ENCODE measurements at regions not wholly inside any gene's neighbourhood (a gene's known extent, or its start where the extent isn't known, plus 50 kb on each side); places are given as distances from the start of the nearest gene placed in this dataset.

- Histone ChIP-seq H3K4me1 (peaks cover 0 to 50% (median 47%) of the 10 kb centered on the region in 4 donors), H3K27me3 (no peaks in the 10 kb centered on the region), H3K9me3 (no peaks in the 10 kb centered on the region), H3K4me3 (peak overlapping the region in 3 of 4 donors; percentile 17 to 28 (median 26)), H3K27ac (peak overlapping the region; percentile 55 to 80 (median 69)), H3K36me3 (no peaks in the 10 kb centered on the region)
- TF ChIP-seq EP300 (IDR thresholded peaks at IDR 0.05) (no peak), POLR2A (IDR thresholded peaks at IDR 0.05) (no peak), CTCF (IDR thresholded peaks at IDR 0.05) (no peak), POLR2AphosphoS5 (IDR thresholded peaks at IDR 0.05) (peak in 2 of 4 donors; percentile 49 to 50)
- 10 to 47% methylated on average over 1 of the region's 1 CpG for WGBS, 2 donors
- intact Hi-C loops (cut with DNase I), result no loop called here
- no peak for DNase-seq
Measured at GRCh38 chr12:92064422-92064821, 81.2 kb downstream of the BTG1 start.

- 52 to 73% methylated on average over 3 of the region's 3 CpGs for WGBS, 2 donors
- TF ChIP-seq EP300 (IDR thresholded peaks at IDR 0.05) (no peak), POLR2AphosphoS5 (IDR thresholded peaks at IDR 0.05) (no peak), CTCF (IDR thresholded peaks at IDR 0.05) (no peak), POLR2A (IDR thresholded peaks at IDR 0.05) (no peak)
- H3K27ac ChIP-seq, result peak overlapping the region in 3 of 4 donors; percentile 64 to 80 (median 74)
- H3K4me3 ChIP-seq, result no peak overlapping the region
- H3K4me1 ChIP-seq, result peaks cover 0 to 51% (median 47%) of the 10 kb centered on the region in 4 donors
- H3K27me3 ChIP-seq, result no peaks in the 10 kb centered on the region
- no peaks in the 10 kb centered on the region for H3K9me3 ChIP-seq
- DNase-seq, result no peak
- intact Hi-C loops (cut with DNase I), result no loop called here
- H3K36me3 ChIP-seq, result no peaks in the 10 kb centered on the region
Measured at GRCh38 chr12:92063641-92064040, 82.0 kb downstream of the BTG1 start.

GRCh38 chr12:92062539-92063493, 82.8 kb downstream of the BTG1 start:
- Histone ChIP-seq H3K9me3 (no peaks in the 10 kb centered on the region), H3K4me1 (peaks cover 0 to 51% (median 47%) of the 10 kb centered on the region in 4 donors), H3K27ac (peak overlapping the region in 1 of 4 donors; percentile 80), H3K4me3 (no peak overlapping the region), H3K36me3 (no peaks in the 10 kb centered on the region), H3K27me3 (no peaks in the 10 kb centered on the region)
- DNase-seq, result no peak
- TF ChIP-seq POLR2AphosphoS5 (IDR thresholded peaks at IDR 0.05) (no peak), POLR2A (IDR thresholded peaks at IDR 0.05) (no peak), EP300 (IDR thresholded peaks at IDR 0.05) (no peak), CTCF (IDR thresholded peaks at IDR 0.05) (no peak)
- intact Hi-C loops (cut with DNase I), result no loop called here
- WGBS, 2 donors, result 80 to 84% methylated on average over 6 of the region's 6 CpGs

DNA sequence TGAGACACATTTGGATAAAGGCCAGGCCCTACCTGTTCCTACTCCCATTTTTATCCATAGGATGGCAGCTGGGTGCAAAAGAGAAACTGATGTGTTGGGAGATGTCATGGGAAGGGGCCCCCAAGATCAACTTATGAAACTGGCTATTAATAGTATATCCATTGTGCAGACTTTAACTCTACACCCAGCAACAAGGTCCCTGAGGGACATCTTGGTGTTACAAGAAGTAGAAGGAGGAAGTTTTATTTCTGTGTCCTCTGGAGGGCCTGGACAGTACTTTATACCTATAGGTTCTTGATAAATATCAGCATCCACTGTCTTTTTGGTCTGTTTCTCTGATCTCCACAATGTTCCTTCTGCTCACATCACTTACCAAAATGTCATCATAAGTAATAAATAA, 84.6 kb downstream of the BTG1 start:
- H3K9me3 ChIP-seq, result no peaks in the 10 kb centered on the region
- H3K36me3 ChIP-seq, result no peaks in the 10 kb centered on the region
- peak overlapping the region in 2 of 4 donors; percentile 21 to 64 for H3K27ac ChIP-seq
- intact Hi-C loops (cut with DNase I), result no loop called here
- H3K4me1 ChIP-seq, result peaks cover 0 to 51% (median 47%) of the 10 kb centered on the region in 4 donors
- no peaks in the 10 kb centered on the region for H3K27me3 ChIP-seq
- TF ChIP-seq EP300 (IDR thresholded peaks at IDR 0.05) (no peak), POLR2AphosphoS5 (IDR thresholded peaks at IDR 0.05) (no peak), CTCF (IDR thresholded peaks at IDR 0.05) (no peak), POLR2A (IDR thresholded peaks at IDR 0.05) (no peak)
- no peak for DNase-seq
- H3K4me3 ChIP-seq, result no peak overlapping the region

All from sigmoid colon (tissue), 6 donors.